ENCODE measurements at regions not wholly inside any gene's neighbourhood (a gene's known extent, or its start where the extent isn't known, plus 50 kb on each side); places are given as distances from the start of the nearest gene placed in this dataset.
"Not testable (repeated sequence)": the region's sequence is repeated elsewhere in the genome, so short reads cannot be mapped to it uniquely, and the experiment has no call there.

DNA sequence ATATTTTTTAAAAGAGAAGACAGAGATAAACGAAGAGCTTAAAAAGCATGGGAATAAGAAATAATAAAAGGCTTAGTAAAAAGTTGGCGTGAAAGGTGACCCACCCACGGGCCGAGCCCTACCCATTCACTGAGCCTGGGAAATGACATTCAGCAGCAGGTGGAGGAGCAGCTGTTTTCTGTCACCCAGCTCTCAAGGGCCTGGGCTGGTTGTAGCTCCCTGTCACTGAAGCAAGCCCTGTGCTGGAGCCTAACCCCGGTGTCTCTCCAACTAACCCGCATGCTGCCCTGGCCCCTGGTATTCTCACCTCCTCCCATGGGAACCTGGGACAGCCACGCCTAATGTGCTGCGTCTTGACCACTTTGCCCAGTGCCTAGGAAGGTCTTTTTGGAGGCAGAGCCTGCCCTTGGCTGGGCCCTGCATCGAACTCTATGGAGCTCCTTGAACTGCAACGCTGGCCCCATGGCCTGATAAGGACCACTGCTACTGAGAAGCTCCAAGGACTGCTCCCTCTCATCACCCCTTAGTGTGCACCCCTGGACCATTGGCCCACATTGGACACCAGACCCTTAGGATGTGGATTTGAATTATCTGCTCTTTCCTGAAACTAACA is 68.8 kb upstream of the IYD start:
- no peak for DNase-seq (ENCODE audit: low spot score)

DNA sequence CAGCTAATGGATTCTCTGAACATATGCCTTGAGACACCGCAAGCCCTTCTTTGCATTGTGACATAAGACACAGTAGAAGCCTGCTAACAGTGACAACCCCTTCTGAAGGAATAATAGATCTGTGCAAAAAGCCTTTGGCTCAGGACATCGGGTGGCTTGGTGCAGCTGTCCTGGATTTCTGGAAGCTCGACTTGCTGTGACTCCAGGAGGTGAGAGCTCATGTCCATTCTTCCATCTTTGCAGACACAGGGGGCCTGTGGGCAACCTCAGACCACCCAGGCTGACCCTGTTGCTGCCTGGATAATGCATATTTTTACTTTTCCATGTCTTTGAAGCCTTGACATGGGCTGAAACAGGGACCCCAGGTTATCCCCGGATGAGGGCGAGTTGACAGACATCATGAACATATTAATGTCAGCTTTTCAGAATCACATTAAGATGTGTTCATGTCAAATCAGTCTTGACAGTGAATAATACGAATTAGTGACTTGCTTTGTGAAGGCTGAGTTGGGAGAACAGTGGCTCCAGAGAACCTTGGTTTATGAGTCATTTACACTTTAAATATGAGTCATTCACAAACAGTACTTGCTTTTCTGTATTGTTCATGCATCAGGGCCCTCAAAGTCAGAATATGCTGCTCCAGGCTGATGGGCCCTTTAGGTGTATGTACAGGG is 66.8 kb upstream of the IYD start:
- DNase-seq (ENCODE audit: low spot score), result peak; percentile 80

- no peak for DNase-seq (ENCODE audit: low spot score)
These were observed 66.2 kb upstream of the IYD start for GRCh38 chr6:150302520-150303176.

- DNase-seq (ENCODE audit: low spot score), result no peak
These were observed 65.6 kb upstream of the IYD start for GRCh38 chr6:150303256-150303655.

- DNase-seq (ENCODE audit: low spot score), result no peak
These were observed 64.4 kb upstream of the IYD start for GRCh38 chr6:150304429-150304828.

DNA sequence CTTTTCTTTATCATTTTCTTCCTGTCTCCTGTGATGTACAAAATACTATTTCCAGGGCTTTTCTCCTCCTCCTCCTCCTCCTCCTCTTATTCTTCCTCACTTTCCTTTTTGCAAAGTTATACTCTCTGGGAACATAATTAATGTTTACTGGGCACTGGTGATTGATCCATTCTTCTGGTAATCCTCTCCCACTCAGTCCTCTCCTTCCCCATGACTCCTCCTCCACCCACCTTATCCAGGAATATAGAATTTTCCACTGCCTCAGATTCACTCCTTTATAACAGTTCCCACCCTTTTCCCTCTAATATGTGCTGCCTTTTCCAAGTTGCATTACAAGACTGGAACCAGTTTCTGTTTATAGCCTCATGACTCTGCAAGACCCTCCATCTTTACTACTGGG is 62.5 kb upstream of the IYD start:
- DNase-seq (ENCODE audit: low spot score), result no peak

DNA sequence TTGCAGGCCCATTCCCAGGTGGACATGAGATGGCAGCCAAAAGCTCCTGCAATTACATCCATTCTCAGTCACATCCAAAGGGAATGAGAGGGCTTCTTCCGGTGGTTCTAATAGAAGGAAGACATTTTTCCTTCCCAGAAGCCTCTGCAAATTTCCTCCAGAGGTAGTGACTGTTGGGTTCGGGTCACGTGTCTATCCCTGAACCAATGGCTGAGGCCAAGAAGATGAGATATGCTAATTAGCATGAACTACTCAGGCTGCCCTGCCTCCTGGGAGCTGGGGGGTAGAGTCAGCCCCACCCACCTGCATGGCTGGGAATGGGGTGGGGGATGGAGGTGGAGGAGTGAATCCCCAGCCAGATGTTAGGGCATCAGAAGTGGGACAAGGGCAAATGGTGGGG is 61.3 kb upstream of the IYD start:
- DNase-seq (ENCODE audit: low spot score), result no peak

DNA sequence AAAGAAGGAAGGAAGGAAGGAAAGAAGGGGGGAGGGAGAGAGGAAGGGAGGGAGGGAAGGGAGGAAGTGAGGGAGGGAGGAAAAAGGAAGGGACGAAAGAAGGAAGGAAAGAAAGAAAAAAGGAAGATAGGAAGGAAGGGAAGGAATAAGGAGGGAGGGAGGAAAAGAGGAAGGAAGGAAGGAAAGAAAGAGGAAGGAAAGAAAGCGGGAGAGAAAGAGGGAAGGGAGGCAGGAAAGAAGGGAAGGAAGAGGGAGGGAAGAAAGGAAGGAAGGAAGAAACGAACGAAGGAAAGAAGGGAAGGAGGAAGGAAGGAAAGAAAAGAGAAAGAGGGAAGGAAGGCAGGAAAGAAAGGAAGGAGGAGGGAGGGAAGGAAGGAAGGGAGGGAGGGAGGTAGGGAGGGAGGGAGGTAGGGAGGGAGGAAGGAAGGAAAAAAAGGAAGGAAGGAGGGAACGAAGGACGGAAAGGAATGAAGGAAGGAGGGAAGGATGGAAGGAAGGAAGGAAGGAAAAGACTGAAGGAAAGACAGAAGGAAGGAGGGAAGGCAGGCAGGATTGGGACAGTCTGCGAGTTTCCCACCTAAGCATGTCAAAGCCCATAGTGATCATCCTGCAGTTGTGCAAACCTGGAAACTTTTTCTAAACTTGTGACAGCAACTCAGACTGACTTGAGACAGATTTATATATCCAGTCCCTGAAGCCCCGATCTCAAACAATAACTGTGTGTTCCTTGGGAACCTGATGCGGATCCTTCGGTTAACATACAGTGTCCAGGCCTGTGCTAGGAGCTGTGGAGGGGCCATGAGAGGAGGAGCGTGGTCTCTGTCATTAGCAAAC is 59.8 kb upstream of the IYD start:
- no peak for DNase-seq (ENCODE audit: low spot score)

DNA sequence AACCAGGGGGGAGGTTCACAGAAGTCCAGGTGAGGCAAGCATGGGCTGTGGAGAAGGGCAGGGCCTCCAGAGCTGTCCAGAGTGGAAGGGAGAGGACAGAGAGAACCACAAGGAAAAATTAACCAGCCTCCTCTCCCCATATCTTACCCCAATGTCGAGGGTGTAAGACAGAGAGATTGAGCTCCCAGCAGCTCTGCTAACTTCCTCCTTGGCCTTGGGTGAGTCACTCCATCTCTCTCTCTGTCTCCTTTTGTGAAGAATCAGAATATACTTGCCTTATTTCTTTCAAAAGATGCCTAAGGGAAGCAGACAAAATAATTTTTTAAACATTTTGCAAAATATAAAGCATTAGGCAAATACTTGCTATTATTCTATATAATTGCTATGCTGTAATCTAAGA is 58.3 kb upstream of the IYD start:
- DNase-seq (ENCODE audit: low spot score), result no peak

- not testable (repeated sequence) for DNase-seq (ENCODE audit: low spot score)
These were observed 57.5 kb upstream of the IYD start for GRCh38 chr6:150311149-150311944.

- no peak for DNase-seq (ENCODE audit: low spot score)
These were observed 56.4 kb upstream of the IYD start for GRCh38 chr6:150312395-150312794.

DNA sequence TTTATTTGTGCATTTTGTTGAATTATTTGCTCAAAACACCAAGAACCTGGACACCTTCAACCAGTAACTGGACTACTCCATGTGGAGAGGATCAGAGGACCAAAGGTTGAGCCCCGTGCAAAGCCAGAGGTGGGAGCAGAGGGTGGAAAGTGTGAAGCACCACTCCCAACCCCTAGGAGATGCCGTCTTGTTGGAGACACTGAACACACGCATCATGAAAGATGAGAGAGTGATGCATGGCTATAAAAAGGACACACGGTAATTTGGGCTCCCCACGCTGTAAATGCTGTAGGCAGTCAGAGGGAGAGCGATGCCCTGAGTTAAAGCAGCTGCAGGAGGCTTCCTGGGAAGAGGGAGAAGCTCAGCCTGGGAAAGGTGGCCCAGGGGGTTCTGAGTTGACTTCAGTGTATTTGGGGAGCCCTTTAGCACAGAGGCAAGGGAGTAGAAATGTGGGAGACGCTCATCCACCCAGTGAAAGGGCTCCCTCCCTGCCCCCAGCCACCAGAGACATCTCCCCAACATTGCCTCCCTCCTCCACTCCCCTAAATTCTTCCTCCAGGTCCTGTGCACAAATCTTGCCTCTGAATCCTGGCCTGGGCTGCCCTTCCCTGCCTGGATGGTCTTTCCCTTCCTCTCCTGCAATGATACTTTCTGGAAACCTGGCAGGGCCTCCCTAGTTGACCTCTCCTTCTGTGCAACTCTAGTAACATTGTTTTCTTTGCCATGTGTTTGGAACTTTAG is 55.8 kb upstream of the IYD start:
- DNase-seq (ENCODE audit: low spot score), result no peak

GRCh38 chr6:150313781-150314180 is 55.0 kb upstream of the IYD start:
- DNase-seq (ENCODE audit: low spot score), result no peak

GRCh38 chr6:150314230-150315188 is 54.3 kb upstream of the IYD start:
- no peak for DNase-seq (ENCODE audit: low spot score)

- DNase-seq (ENCODE audit: low spot score), result no peak
These were observed 53.2 kb upstream of the IYD start for GRCh38 chr6:150315626-150316025.

DNA sequence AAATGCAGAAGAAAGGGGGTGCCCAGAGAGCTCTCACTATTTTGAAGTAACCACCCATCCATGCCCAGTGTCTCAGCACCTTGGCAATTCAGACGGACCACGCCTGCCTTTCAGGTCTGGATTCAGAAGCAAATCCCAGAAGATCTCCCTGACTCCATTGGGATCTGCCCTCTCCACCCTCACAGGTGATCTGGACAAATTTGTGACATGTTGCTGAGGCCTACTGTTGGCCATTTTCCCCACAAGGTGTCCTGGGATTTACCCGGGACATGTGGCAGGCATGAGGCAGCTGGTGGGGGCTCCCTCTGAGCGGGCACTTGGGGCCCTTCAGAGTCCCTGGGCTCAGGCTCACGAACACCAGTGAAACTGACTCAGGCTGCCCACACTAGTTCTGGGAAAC is 51.9 kb upstream of the IYD start:
- DNase-seq (ENCODE audit: low spot score), result no peak

Measured in GM03348 (cell line).